B cell (primary cell): ENCODE measurements at regions not wholly inside any gene's neighbourhood (a gene's known extent, or its start where the extent isn't known, plus 50 kb on each side); places are given as distances from the start of the nearest gene placed in this dataset.

ENCODE experiments used
- ATAC-seq: fragments of 200-7000 bp; cut with Tn5 transposase; one replicate; pipeline ENCODE4 v1.10.0; 2021; ENCODE audit warnings: low read depth, mild to moderate bottlenecking, moderate number of reproducible peaks, moderate library complexity
- CTCF ChIA-PET: fragments of 350-600 bp; sonication (Branson Sonifier 250); formaldehyde crosslinking; loops from one replicate; lab custom pipeline; 2021; ENCODE audit warnings: antibody characterized with exemption, inconsistent platforms; lab: Charles Lee
- POLR2A ChIA-PET: fragments of 350-600 bp; sonication (Branson Sonifier 250); formaldehyde crosslinking; loops from one replicate; lab custom pipeline; 2021; ENCODE audit warnings: antibody characterized with exemption; lab: Charles Lee
- DNase-seq: peaks from one replicate; pipeline ENCODE4 v3.0.0; 2013
- H2AFZ ChIP-seq: 2 replicates; pipeline ENCODE4 v1.6.1; 2012; ENCODE audit warnings: mild to moderate bottlenecking, low read depth, low read length; ENCODE audit not compliant: insufficient read depth, poor library complexity, severe bottlenecking
- H3K27ac ChIP-seq, 2 donors: 1 replicate in 1 of 2; 2 replicates in 1 of 2; pipeline ENCODE4 v1.5.1; 2012 to 2013; ENCODE audit warnings: low read length in 2 of 2, mild to moderate bottlenecking in 2 of 2, moderate library complexity in 1 of 2
- H3K27me3 ChIP-seq, 4 experiments: fragments of 200-600 bp in 1 of 4; sonication (generic) in 1 of 4; replicated peaks in 1 of 4; 1 replicate in 2 of 4; 2 replicates in 2 of 4; pipeline versions ENCODE4 v1.6.1 to v1.7.0; 2013 to 2016; ENCODE audit warnings: low read length in 3 of 4, mild to moderate bottlenecking in 2 of 4, mixed read lengths in 1 of 4, moderate library complexity in 1 of 4; ENCODE audit not compliant: insufficient read depth in 4 of 4, control insufficient read depth in 3 of 4; ENCODE audit errors: control extremely low read depth in 1 of 4
- H3K36me3 ChIP-seq, 2 experiments: replicated peaks in 1 of 2; 1 replicate in 1 of 2; 2 replicates in 1 of 2; pipeline versions ENCODE4 v1.6.1 to v1.7.1; 2013; ENCODE audit warnings: low read length in 1 of 2; ENCODE audit not compliant: insufficient read depth in 2 of 2, control insufficient read depth in 1 of 2; ENCODE audit errors: control extremely low read depth in 1 of 2, extremely low read depth in 1 of 2
- H3K4me1 ChIP-seq, 2 donors: fragments of 200-600 bp in 1 of 2; sonication (generic) in 1 of 2; 1 replicate in 1 of 2; 2 replicates in 1 of 2; pipeline versions ENCODE4 v1.5.1 to v1.6.1; 2013 to 2017; ENCODE audit warnings: low read length in 2 of 2; ENCODE audit not compliant: control insufficient read depth in 2 of 2, insufficient read depth in 2 of 2
- H3K4me2 ChIP-seq: replicated peaks from 2 replicates; pipeline ENCODE3; 2012; ENCODE audit warnings: mild to moderate bottlenecking, low read depth, low read length; ENCODE audit not compliant: poor library complexity, severe bottlenecking
- H3K4me3 ChIP-seq, 5 experiments: fragments of 200-600 bp in 1 of 5; sonication (generic) in 1 of 5; 1 replicate in 3 of 5; 2 replicates in 2 of 5; pipeline versions ENCODE4 v1.5.1 to v1.7.0; 2011 to 2016; ENCODE audit warnings: low read length in 4 of 5, mild to moderate bottlenecking in 4 of 5, low read depth in 2 of 5, control low read depth in 1 of 5, moderate library complexity in 1 of 5; ENCODE audit not compliant: insufficient read depth in 1 of 5; ENCODE audit errors: control extremely low read depth in 1 of 5, extremely low read depth in 1 of 5
- H3K79me2 ChIP-seq: fragments of 200-600 bp; sonication (generic); one replicate; pipeline ENCODE4 v1.6.0; 2016; ENCODE audit warnings: low read length; ENCODE audit not compliant: control insufficient read depth, insufficient read depth
- H3K9ac ChIP-seq: fragments of 200-600 bp; sonication (generic); 2 replicates; pipeline ENCODE4 v1.6.1; 2017; ENCODE audit warnings: mild to moderate bottlenecking, low read length, moderate library complexity
- H3K9me3 ChIP-seq, 3 donors: one replicate each; pipeline versions ENCODE4 v1.6.1 to v1.7.1; 2013; ENCODE audit warnings: low read length in 2 of 3; ENCODE audit not compliant: control insufficient read depth in 2 of 3, insufficient read depth in 1 of 3; ENCODE audit errors: control extremely low read depth in 1 of 3
- H4K20me1 ChIP-seq: 2 replicates; pipeline ENCODE4 v1.6.0; 2012; ENCODE audit warnings: mild to moderate bottlenecking, low read length; ENCODE audit not compliant: insufficient read depth, control insufficient read depth, poor library complexity, severe bottlenecking
- H3K27ac Mint-ChIP-seq: one replicate; pipeline ENCODE4 v1.8.0; 2021; ENCODE audit warnings: mixed read lengths
- H3K27me3 Mint-ChIP-seq: one replicate; pipeline ENCODE4 v1.8.0; 2021; ENCODE audit warnings: mixed read lengths
- H3K4me1 Mint-ChIP-seq: one replicate; pipeline ENCODE4 v1.8.0; 2021; ENCODE audit warnings: mixed read lengths
- H3K4me3 Mint-ChIP-seq: one replicate; pipeline ENCODE4 v1.8.0; 2021; ENCODE audit warnings: mixed read lengths
- H3K9me3 Mint-ChIP-seq: one replicate; pipeline ENCODE4 v1.8.0; 2022; ENCODE audit warnings: mixed read lengths; ENCODE audit not compliant: insufficient read depth
- EZH2 ChIP-seq: IDR thresholded peaks from 2 replicates; pipeline ENCODE4 v1.6.1; 2012; ENCODE audit warnings: borderline replicate concordance, low read depth, mild to moderate bottlenecking, moderate library complexity, low read length; ENCODE audit not compliant: insufficient read depth, poor library complexity, severe bottlenecking
- WGBS: methylation state at CpG from one replicate; pipeline ENCODE4 v1.1.5; 2013; ENCODE audit warnings: missing lambda C conversion rate; ENCODE audit not compliant: insufficient coverage; 5-methylcytosine and 5-hydroxymethylcytosine counted together
- intact Hi-C: fragments of 100-400 bp; cut with micrococcal nuclease; formaldehyde crosslinking; loops from one replicate; pipeline ENCODE4 v1.10.0; 2022
- TF ChIP-seq, protein P1 (sequence below): fragments of 200-600 bp; IDR thresholded peaks from one replicate; pipeline ENCODE4 v1.8.0; 2022; ENCODE audit warnings: antibody characterized with exemption, mild to moderate bottlenecking

GRCh38 chr7:114303301-114303700 is 111.3 kb upstream of the FOXP2 start:
- Histone ChIP-seq H3K79me2 (no peaks in the 10 kb centered on the region), H3K4me2 (no peak overlapping the region), H3K4me1 (no peaks in the 10 kb centered on the region), H3K4me3 (no peak overlapping the region), H3K9ac (no peak overlapping the region), H4K20me1 (no peaks in the 10 kb centered on the region), H3K36me3 (no peaks in the 10 kb centered on the region), H3K9me3 (no peaks in the 10 kb centered on the region), H2AFZ (no peak overlapping the region), H3K27me3 (no peaks in the 10 kb centered on the region), H3K27ac (no peak overlapping the region)
- no peak for ATAC-seq
- H3K27ac Mint-ChIP-seq, result no peak overlapping the region
- H3K4me3 Mint-ChIP-seq, result no peak overlapping the region
- CTCF ChIA-PET, result no interaction called here
- no peaks in the 10 kb centered on the region for H3K4me1 Mint-ChIP-seq
- no peak for DNase-seq
- no peaks in the 10 kb centered on the region for H3K9me3 Mint-ChIP-seq
- TF ChIP-seq EZH2, result no peak
- TF ChIP-seq, protein P1, sequence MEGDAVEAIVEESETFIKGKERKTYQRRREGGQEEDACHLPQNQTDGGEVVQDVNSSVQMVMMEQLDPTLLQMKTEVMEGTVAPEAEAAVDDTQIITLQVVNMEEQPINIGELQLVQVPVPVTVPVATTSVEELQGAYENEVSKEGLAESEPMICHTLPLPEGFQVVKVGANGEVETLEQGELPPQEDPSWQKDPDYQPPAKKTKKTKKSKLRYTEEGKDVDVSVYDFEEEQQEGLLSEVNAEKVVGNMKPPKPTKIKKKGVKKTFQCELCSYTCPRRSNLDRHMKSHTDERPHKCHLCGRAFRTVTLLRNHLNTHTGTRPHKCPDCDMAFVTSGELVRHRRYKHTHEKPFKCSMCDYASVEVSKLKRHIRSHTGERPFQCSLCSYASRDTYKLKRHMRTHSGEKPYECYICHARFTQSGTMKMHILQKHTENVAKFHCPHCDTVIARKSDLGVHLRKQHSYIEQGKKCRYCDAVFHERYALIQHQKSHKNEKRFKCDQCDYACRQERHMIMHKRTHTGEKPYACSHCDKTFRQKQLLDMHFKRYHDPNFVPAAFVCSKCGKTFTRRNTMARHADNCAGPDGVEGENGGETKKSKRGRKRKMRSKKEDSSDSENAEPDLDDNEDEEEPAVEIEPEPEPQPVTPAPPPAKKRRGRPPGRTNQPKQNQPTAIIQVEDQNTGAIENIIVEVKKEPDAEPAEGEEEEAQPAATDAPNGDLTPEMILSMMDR, result no peak
- intact Hi-C loops, result no loop called here
- no peaks in the 10 kb centered on the region for H3K27me3 Mint-ChIP-seq
- POLR2A ChIA-PET, result no interaction called here

DNA sequence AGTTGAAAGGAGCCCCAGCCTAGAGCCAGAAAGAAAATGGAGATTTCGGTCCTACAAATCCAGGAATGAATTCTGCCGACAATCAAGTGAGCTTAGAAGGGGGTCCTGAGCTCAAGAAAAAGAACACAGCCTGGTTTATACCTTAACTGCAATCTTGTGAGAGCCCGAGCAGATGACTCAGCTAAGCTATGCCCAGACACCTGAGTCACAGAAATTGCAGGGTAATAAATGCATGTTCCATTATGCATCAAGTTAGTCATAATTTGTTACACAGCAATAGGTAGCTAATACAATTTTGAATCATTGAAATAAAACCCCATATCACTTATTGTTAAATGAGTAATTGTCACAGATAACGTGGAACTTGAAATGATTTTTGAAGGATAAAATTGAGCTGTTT is 111.8 kb upstream of the FOXP2 start:
- Histone ChIP-seq H3K4me2 (no peak overlapping the region), H3K27ac (no peak overlapping the region), H2AFZ (no peak overlapping the region), H3K36me3 (no peaks in the 10 kb centered on the region), H3K4me3 (no peak overlapping the region), H3K27me3 (no peaks in the 10 kb centered on the region), H3K4me1 (no peaks in the 10 kb centered on the region), H3K79me2 (no peaks in the 10 kb centered on the region), H4K20me1 (no peaks in the 10 kb centered on the region), H3K9ac (no peak overlapping the region), H3K9me3 (no peaks in the 10 kb centered on the region)
- 91% methylated on average over 3 of the region's 4 CpGs for WGBS
- DNase-seq, result no peak
- H3K4me1 Mint-ChIP-seq, result no peaks in the 10 kb centered on the region
- H3K9me3 Mint-ChIP-seq, result no peaks in the 10 kb centered on the region
- ChIA-PET POLR2A (no interaction called here), CTCF (no interaction called here)
- no peak overlapping the region for H3K4me3 Mint-ChIP-seq
- no peak overlapping the region for H3K27ac Mint-ChIP-seq
- TF ChIP-seq, protein P1, result no peak
- TF ChIP-seq EZH2, result no peak
- intact Hi-C loops, result no loop called here
- ATAC-seq, result no peak
- H3K27me3 Mint-ChIP-seq, result no peaks in the 10 kb centered on the region
